Muscle layer of duodenum (tissue), 2 donors: ENCODE measurements at regions not wholly inside any gene's neighbourhood (a gene's known extent, or its start where the extent isn't known, plus 50 kb on each side); places are given as distances from the start of the nearest gene placed in this dataset.

Source experiments
- H3K27ac ChIP-seq: one replicate; pipeline ENCODE4 v1.7.0; 2013; ENCODE audit warnings: mild to moderate bottlenecking, low read length
- H3K27me3 ChIP-seq: one replicate; pipeline ENCODE4 v1.7.0; 2013; ENCODE audit warnings: low read depth, mild to moderate bottlenecking, control low read depth, low read length
- H3K36me3 ChIP-seq, 2 donors: one replicate each; pipeline ENCODE4 v1.7.0; 2013; ENCODE audit warnings: low read length in 2 of 2, control low read depth in 1 of 2, mild to moderate bottlenecking in 1 of 2; ENCODE audit not compliant: insufficient read depth in 2 of 2, control insufficient read depth in 1 of 2
- H3K4me1 ChIP-seq, 2 donors: one replicate each; pipeline ENCODE4 v1.7.0; 2013; ENCODE audit warnings: low read length in 2 of 2, mild to moderate bottlenecking in 2 of 2, control low read depth in 1 of 2, moderate library complexity in 1 of 2; ENCODE audit not compliant: insufficient read depth in 2 of 2, control insufficient read depth in 1 of 2
- H3K4me3 ChIP-seq, 2 donors: one replicate each; pipeline ENCODE4 v1.7.0; 2013; ENCODE audit warnings: low read length in 2 of 2, low read depth in 1 of 2, mild to moderate bottlenecking in 1 of 2
- H3K9me3 ChIP-seq, 2 donors: one replicate each; pipeline ENCODE4 v1.7.0; 2013; ENCODE audit warnings: low read length in 2 of 2, control low read depth in 1 of 2, mild to moderate bottlenecking in 1 of 2; ENCODE audit not compliant: control insufficient read depth in 1 of 2
- donor health status: healthy.

DNA sequence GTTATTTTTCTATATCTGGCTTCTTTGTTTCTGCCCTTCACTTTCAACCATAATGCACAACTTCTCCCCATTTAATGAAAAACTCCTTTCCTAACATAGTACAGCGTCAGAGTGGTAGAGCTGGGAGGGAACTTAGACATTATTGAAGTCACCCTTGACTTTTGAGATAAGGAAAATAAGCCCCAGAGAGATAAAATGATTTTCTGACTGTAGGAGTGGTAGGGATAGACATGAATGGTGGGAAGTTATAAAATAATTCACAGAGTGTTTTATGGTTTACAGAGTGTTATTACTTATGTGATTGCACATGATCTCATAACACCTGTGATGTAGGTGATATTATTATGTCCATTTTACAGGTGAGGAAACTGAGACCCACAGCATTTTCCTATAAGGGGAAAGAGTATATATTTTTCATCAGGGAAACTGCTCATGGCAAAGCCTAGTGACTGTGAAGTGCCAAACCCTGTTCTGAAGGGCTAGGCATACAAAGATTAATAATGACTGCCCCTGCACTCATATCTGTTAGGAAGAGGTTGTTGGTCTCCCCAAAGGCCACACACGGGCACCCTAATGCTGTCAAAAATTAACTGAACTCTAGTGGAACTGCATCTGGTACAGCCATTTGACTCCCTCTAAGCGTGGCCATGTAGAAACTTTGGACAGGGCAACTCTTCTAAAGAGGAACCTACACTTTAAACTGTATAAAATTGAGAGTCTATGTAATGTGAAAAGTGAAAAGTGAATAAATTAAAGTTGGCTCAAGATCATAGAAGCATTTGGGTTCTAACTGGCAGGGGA is 61.1 kb upstream of the PICALM start:
- H3K27me3 ChIP-seq, result no peaks in the 10 kb centered on the region
- H3K36me3 ChIP-seq, result no peaks in the 10 kb centered on the region
- no peak overlapping the region for H3K27ac ChIP-seq
- H3K9me3 ChIP-seq, result no peaks in the 10 kb centered on the region
- H3K4me1 ChIP-seq, result peaks cover 0 to 6% of the 10 kb centered on the region in 2 donors
- no peak overlapping the region for H3K4me3 ChIP-seq

GRCh38 chr11:86128914-86129313 is 60.0 kb upstream of the PICALM start:
- H3K4me3 ChIP-seq, result no peak overlapping the region
- H3K4me1 ChIP-seq, result no peaks in the 10 kb centered on the region
- H3K36me3 ChIP-seq, result no peaks in the 10 kb centered on the region
- no peak overlapping the region for H3K27ac ChIP-seq
- no peaks in the 10 kb centered on the region for H3K27me3 ChIP-seq
- no peaks in the 10 kb centered on the region for H3K9me3 ChIP-seq

- Histone ChIP-seq H3K4me3 (no peak overlapping the region), H3K36me3 (no peaks in the 10 kb centered on the region), H3K4me1 (peaks cover 0 to 8% of the 10 kb centered on the region in 2 donors), H3K27me3 (no peaks in the 10 kb centered on the region), H3K9me3 (no peaks in the 10 kb centered on the region), H3K27ac (no peak overlapping the region)
These were observed 58.0 kb upstream of the PICALM start for GRCh38 chr11:86126862-86127261.

DNA sequence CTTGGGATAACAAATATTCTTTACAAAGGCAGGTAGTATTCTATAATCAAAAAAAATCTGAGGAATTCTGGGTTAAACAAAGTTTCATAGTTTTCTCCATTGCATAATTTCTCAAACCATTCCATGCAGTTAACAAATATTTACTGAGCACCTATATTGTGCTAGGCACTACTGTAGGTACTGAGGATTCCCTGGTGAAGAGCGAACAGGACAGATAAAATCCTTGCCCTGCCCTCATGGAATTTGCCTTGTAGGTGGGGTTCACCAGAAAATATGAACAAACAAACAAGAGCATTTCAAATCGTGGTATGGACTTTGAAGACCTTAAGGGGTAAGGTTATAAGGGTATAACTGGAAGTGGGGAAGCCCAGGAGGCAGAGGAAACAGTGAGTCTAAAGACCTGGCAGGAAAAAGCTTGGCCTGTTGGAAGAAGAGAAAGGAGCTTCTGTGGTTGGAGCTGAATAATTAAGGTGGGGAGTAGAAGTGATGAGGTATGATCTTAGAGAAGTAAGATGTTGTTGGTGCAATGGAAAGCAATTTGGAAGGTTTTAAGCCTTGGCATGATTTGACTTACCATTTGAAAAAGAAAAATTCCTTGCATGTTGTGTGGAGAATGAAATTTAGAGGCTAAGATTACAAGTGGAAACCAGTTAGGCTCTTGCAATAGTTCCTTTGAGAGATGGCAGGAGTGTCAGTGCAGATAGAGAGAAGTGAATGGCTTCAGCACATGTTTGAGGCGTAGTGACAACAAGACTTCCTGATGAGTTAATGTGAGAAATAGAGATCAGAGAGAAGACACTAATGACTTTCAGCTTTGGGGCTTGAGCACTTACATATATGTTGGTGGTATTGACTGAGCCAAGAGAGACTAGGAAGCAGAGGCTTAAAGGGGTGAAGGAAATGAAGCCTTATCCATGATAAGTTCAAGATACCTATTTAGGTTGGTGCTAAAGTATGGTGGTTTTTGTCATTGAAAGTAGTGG is 55.7 kb upstream of the PICALM start:
- H3K27me3 ChIP-seq, result no peaks in the 10 kb centered on the region
- no peaks in the 10 kb centered on the region for H3K36me3 ChIP-seq
- H3K4me1 ChIP-seq, result peaks cover 0 to 8% of the 10 kb centered on the region in 2 donors
- H3K9me3 ChIP-seq, result no peaks in the 10 kb centered on the region
- no peak overlapping the region for H3K27ac ChIP-seq
- H3K4me3 ChIP-seq, result no peak overlapping the region

- Histone ChIP-seq H3K27ac (no peak overlapping the region), H3K4me3 (no peak overlapping the region), H3K4me1 (peaks cover 0 to 8% of the 10 kb centered on the region in 2 donors), H3K27me3 (no peaks in the 10 kb centered on the region), H3K9me3 (no peaks in the 10 kb centered on the region), H3K36me3 (no peaks in the 10 kb centered on the region)
These were observed 53.9 kb upstream of the PICALM start for GRCh38 chr11:86122773-86123172.

GRCh38 chr11:86120807-86121206 is 51.9 kb upstream of the PICALM start:
- no peaks in the 10 kb centered on the region for H3K9me3 ChIP-seq
- H3K27me3 ChIP-seq, result no peaks in the 10 kb centered on the region
- no peaks in the 10 kb centered on the region for H3K36me3 ChIP-seq
- no peak overlapping the region for H3K27ac ChIP-seq
- H3K4me3 ChIP-seq, result no peak overlapping the region
- H3K4me1 ChIP-seq, result peaks cover 0 to 23% of the 10 kb centered on the region in 2 donors

- Histone ChIP-seq H3K4me3 (no peak overlapping the region), H3K9me3 (no peaks in the 10 kb centered on the region)
These were observed 51.0 kb upstream of the PICALM start for GRCh38 chr11:86119906-86120305.

GRCh38 chr11:86119077-86119476 is 50.2 kb upstream of the PICALM start:
- Histone ChIP-seq H3K9me3 (no peaks in the 10 kb centered on the region), H3K36me3 (no peaks in the 10 kb centered on the region), H3K27ac (no peak overlapping the region), H3K4me1 (peaks cover 0 to 28% of the 10 kb centered on the region in 2 donors), H3K4me3 (no peak overlapping the region), H3K27me3 (no peaks in the 10 kb centered on the region)

More at GRCh38 chr11:86119906-86120305, 51.0 kb upstream of the PICALM start:
- Histone ChIP-seq H3K36me3 (no peaks in the 10 kb centered on the region), H3K4me1 (peaks cover 0 to 28% of the 10 kb centered on the region in 2 donors), H3K27ac (no peak overlapping the region), H3K27me3 (no peaks in the 10 kb centered on the region)
